Heart right ventricle (tissue), 16 donors: ENCODE measurements at regions not wholly inside any gene's neighbourhood (a gene's known extent, or its start where the extent isn't known, plus 50 kb on each side); places are given as distances from the start of the nearest gene placed in this dataset.

Experiments
- ATAC-seq, 8 donors: fragments of 200-7000 bp; cut with Tn5 transposase; one replicate each; pipeline ENCODE4 v1.9.1; 2020; ENCODE audit warnings: mild to moderate bottlenecking in 8 of 8, moderate library complexity in 8 of 8, moderate number of reproducible peaks in 1 of 8
- DNase-seq, 2 donors: peaks; one replicate each; pipeline ENCODE4 v3.0.0-alpha.2; 2020
- H3K27ac ChIP-seq, 10 donors: fragments of 200-600 bp; sonication (generic) in 2 of 10; one replicate each; pipeline versions ENCODE4 v1.5.0 to v1.8.0; 2020 to 2022; ENCODE audit warnings: mild to moderate bottlenecking in 3 of 10
- H3K27me3 ChIP-seq, 7 donors: fragments of 200-600 bp; one replicate each; pipeline ENCODE4 v1.8.0; 2021 to 2022; ENCODE audit warnings: mild to moderate bottlenecking in 2 of 7
- H3K36me3 ChIP-seq, 9 donors: fragments of 200-600 bp; sonication (generic) in 1 of 9; one replicate each; pipeline versions ENCODE4 v1.5.0 to v1.8.0; 2020 to 2022; ENCODE audit warnings: mild to moderate bottlenecking in 2 of 9
- H3K4me1 ChIP-seq, 9 donors: fragments of 200-600 bp; sonication (generic) in 1 of 9; one replicate each; pipeline versions ENCODE4 v1.5.0 to v1.8.0; 2020 to 2022; ENCODE audit warnings: mild to moderate bottlenecking in 4 of 9
- H3K4me3 ChIP-seq, 10 donors: fragments of 200-600 bp; sonication (generic) in 2 of 10; one replicate each; pipeline versions ENCODE4 v1.5.0 to v1.8.0; 2020 to 2022; ENCODE audit warnings: mild to moderate bottlenecking in 7 of 10, moderate library complexity in 2 of 10
- H3K9me3 ChIP-seq, 11 donors: fragments of 200-600 bp in 10 of 11; sonication (generic) in 2 of 11; one replicate each; pipeline versions ENCODE4 v1.5.0 to v1.8.0; 2013 to 2022; ENCODE audit warnings: mild to moderate bottlenecking in 2 of 11, control low read depth in 1 of 11, moderate library complexity in 1 of 11
- WGBS, 2 donors: extraction: QIAGEN DNeasy Blood & Tissue Kit; methylation state at CpG; one replicate each; pipeline ENCODE4 v1.1.7; 2013; ENCODE audit warnings: inconsistent platforms in 1 of 2; 5-methylcytosine and 5-hydroxymethylcytosine counted together
- intact Hi-C, 10 donors: fragments of 100-400 bp; cut with DNase I; formaldehyde crosslinking; loops; one replicate each; pipeline versions ENCODE4 v1.11.1 to v1.14.2; 2022
- TF ChIP-seq, protein P1 (sequence below), 9 donors: fragments of 200-600 bp; sonication (generic) in 2 of 9; IDR thresholded peaks; one replicate each; pipeline versions ENCODE4 v1.5.0 to v1.8.0; 2021 to 2022; ENCODE audit warnings: antibody characterized with exemption in 9 of 9, mild to moderate bottlenecking in 5 of 9, moderate library complexity in 1 of 9
- donor health status: Arrhythmogenic right ventricular cardiomyopathy.
- donor health status: ischemic (EF 13 %, LVEDD 7.1; RV severe dilation, severe dysfunction).
- donor health status: healthy with polysubstance abuse.
- donor health status: DM: no; HTN: yes; CAD: no.
- donor health status: DM: no; HTN: no; CAD: no.
- donor health status: ischemic (EF 25% LVEDD 6.9; RV normal size, moderate dysfunction).
- donor health status: ischemic (EF 25% LVEDD 5.7; RV mildly dilated, moderate dysfunction).
- donor health status: healthy.
- donor health status: DM: yes; HTN: yes; CAD: no.
- donor health status: Ischemic cardiomyopathy.
- donor health status: ischemic (EF 35%, LVEDD 5.7; RV mildly dilated, moderate dysfunction).
- donor health status: nonischemic (EF 11% LVEDD 7.7; RV severe dilation, severe dysfunction).
- donor health status: DM: yes; HTN: yes; CAD: no.
- donor health status: PGD.
- donor health status: ischemic (EF 29% LVEDD 5.4; RV normal size, mild dysfunction).
- donor health status: nonischemic (EF 23%, LVEDD 6.1; RV moderate dilation, normal function).

- H3K9me3 ChIP-seq, result no peaks in the 10 kb centered on the region
Measured at GRCh38 chr7:131268906-131269305, 58.8 kb upstream of the MKLN1 start.

GRCh38 chr7:131272086-131272485 is 55.6 kb upstream of the MKLN1 start:
- WGBS, 2 donors, result 90 to 91% methylated on average over 1 of the region's 1 CpG
- intact Hi-C loops, result loop anchor here in 2 of 10 donors (5.0 kb wide), 2 partner anchors 35 to 160 kb away; no protein-coding TSS in a partner anchor
- Histone ChIP-seq H3K27ac (peak overlapping the region in 1 of 10 donors; percentile 75), H3K4me3 (no peak overlapping the region), H3K4me1 (peaks cover 0 to 20% (median 12%) of the 10 kb centered on the region in 9 donors), H3K9me3 (no peaks in the 10 kb centered on the region), H3K27me3 (no peaks in the 10 kb centered on the region), H3K36me3 (no peaks in the 10 kb centered on the region)
- DNase-seq (no peak), ATAC-seq (peak in 2 of 8 donors; percentile 12 to 28)
- TF ChIP-seq, protein P1, sequence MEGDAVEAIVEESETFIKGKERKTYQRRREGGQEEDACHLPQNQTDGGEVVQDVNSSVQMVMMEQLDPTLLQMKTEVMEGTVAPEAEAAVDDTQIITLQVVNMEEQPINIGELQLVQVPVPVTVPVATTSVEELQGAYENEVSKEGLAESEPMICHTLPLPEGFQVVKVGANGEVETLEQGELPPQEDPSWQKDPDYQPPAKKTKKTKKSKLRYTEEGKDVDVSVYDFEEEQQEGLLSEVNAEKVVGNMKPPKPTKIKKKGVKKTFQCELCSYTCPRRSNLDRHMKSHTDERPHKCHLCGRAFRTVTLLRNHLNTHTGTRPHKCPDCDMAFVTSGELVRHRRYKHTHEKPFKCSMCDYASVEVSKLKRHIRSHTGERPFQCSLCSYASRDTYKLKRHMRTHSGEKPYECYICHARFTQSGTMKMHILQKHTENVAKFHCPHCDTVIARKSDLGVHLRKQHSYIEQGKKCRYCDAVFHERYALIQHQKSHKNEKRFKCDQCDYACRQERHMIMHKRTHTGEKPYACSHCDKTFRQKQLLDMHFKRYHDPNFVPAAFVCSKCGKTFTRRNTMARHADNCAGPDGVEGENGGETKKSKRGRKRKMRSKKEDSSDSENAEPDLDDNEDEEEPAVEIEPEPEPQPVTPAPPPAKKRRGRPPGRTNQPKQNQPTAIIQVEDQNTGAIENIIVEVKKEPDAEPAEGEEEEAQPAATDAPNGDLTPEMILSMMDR (IDR thresholded peaks at IDR 0.05), result no peak

More at GRCh38 chr7:131268906-131269305, 58.8 kb upstream of the MKLN1 start:
- H3K4me3 ChIP-seq, result no peak overlapping the region
- no peaks in the 10 kb centered on the region for H3K36me3 ChIP-seq
- ATAC-seq (no peak), DNase-seq (no peak)
- 65 to 73% methylated on average over 2 of the region's 2 CpGs for WGBS, 2 donors
- H3K27ac ChIP-seq, result no peak overlapping the region
- TF ChIP-seq, protein P1 (IDR thresholded peaks at IDR 0.05), result no peak
- H3K27me3 ChIP-seq, result no peaks in the 10 kb centered on the region
- intact Hi-C loops, result no loop called here
- peaks cover 0 to 21% (median 12%) of the 10 kb centered on the region in 9 donors for H3K4me1 ChIP-seq

DNA sequence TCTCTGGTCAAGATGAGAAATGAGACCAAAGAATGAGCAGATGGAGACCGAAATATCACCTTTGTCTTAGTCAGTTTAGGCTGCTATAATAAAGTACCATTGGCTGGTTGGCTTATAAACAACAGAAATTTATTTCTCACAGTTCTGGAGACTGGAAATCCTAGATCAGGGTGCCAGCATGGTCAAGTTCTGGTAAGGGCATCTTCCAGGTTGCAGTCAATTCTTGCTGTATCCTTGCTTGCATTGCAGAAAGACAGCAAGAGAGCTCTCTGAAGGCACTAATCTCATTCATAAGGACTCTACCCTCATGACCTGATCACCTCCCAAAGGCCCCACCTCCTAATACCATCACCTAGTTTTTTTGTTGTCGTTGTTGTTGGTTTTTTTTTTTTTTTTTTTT is 52.7 kb upstream of the MKLN1 start:
- no peaks in the 10 kb centered on the region for H3K36me3 ChIP-seq
- H3K27me3 ChIP-seq, result no peaks in the 10 kb centered on the region
- TF ChIP-seq, protein P1 (IDR thresholded peaks at IDR 0.05), result no peak
- H3K4me3 ChIP-seq, result no peak overlapping the region
- no peak for DNase-seq
- no peak for ATAC-seq
- H3K9me3 ChIP-seq, result peaks cover 0 to 2% (median 0%) of the 10 kb centered on the region in 11 donors
- 93 to 99% methylated on average over 2 of the region's 2 CpGs for WGBS, 2 donors
- intact Hi-C loops, result loop anchor here in 2 of 10 donors (5.0 kb wide), 2 partner anchors 38 to 163 kb away; no protein-coding TSS in a partner anchor
- peaks cover 0 to 20% (median 12%) of the 10 kb centered on the region in 9 donors for H3K4me1 ChIP-seq
- H3K27ac ChIP-seq, result no peak overlapping the region

DNA sequence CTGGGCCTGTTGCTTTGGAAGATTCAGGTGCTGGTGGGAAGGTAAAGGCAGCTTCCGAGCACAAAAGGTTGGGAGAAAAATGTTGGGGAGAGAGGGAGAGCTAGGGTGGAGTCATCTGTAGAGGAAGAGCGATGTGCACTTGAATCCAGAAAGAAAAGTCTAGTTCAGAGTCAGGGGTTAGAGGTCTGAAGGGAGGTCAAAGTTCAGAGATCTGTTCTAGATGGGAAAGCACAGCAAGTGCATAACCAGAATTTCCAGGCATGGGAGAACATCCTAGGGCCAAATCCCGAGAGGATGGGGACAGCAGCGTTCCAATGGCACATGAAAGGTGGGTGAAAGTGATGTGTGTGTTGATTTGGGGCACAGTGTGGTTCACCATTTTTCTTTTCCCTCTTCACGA is 51.5 kb upstream of the MKLN1 start:
- no peaks in the 10 kb centered on the region for H3K36me3 ChIP-seq
- no peak for ATAC-seq
- H3K9me3 ChIP-seq, result peaks cover 0 to 8% (median 0%) of the 10 kb centered on the region in 11 donors
- no peak overlapping the region for H3K27ac ChIP-seq
- intact Hi-C loops, result no loop called here
- no peaks in the 10 kb centered on the region for H3K27me3 ChIP-seq
- H3K4me1 ChIP-seq, result peaks cover 0 to 20% (median 12%) of the 10 kb centered on the region in 9 donors
- TF ChIP-seq, protein P1 (IDR thresholded peaks at IDR 0.05), result no peak
- H3K4me3 ChIP-seq, result no peak overlapping the region
- DNase-seq, result no peak
- 84 to 89% methylated on average over 5 of the region's 5 CpGs for WGBS, 2 donors
